CD14-positive monocyte (primary cell): ENCODE measurements at regions not wholly inside any gene's neighbourhood (a gene's known extent, or its start where the extent isn't known, plus 50 kb on each side); places are given as distances from the start of the nearest gene placed in this dataset.

Source experiments
- DNase-seq, 3 donors: peaks; one replicate each; pipeline ENCODE4 v3.0.0-alpha.2; 2011 to 2022
- H2AFZ ChIP-seq: 2 replicates; pipeline ENCODE4 v1.6.0; 2012; ENCODE audit warnings: mild to moderate bottlenecking, low read depth, low read length, inconsistent platforms; ENCODE audit not compliant: insufficient read depth, poor library complexity, severe bottlenecking
- H3K27ac ChIP-seq, 2 donors: 1 replicate in 1 of 2; 2 replicates in 1 of 2; pipeline ENCODE4 v1.5.1; 2012 to 2013; ENCODE audit warnings: low read length in 2 of 2, control low read depth in 1 of 2, inconsistent platforms in 1 of 2, low read depth in 1 of 2, mild to moderate bottlenecking in 1 of 2
- H3K27me3 ChIP-seq, 2 donors: one replicate each; pipeline versions ENCODE4 v1.6.0 to v1.6.1; 2011 to 2013; ENCODE audit warnings: low read length in 2 of 2; ENCODE audit not compliant: control insufficient read depth in 2 of 2, insufficient read depth in 2 of 2
- H3K36me3 ChIP-seq, 2 donors: replicated peaks in 1 of 2; 1 replicate in 1 of 2; 2 replicates in 1 of 2; pipeline versions ENCODE4 v1.5.1 to v1.6.1; 2012 to 2013; ENCODE audit warnings: low read length in 2 of 2, control low read depth in 1 of 2, inconsistent platforms in 1 of 2, mild to moderate bottlenecking in 1 of 2; ENCODE audit not compliant: insufficient read depth in 2 of 2, control insufficient read depth in 1 of 2
- H3K4me1 ChIP-seq, 2 donors: 1 replicate in 1 of 2; 2 replicates in 1 of 2; pipeline versions ENCODE4 v1.5.1 to v1.6.1; 2012 to 2013; ENCODE audit warnings: low read length in 2 of 2, control low read depth in 1 of 2, inconsistent platforms in 1 of 2, mild to moderate bottlenecking in 1 of 2, moderate library complexity in 1 of 2; ENCODE audit not compliant: insufficient read depth in 2 of 2, control insufficient read depth in 1 of 2
- H3K4me2 ChIP-seq: replicated peaks from 2 replicates; pipeline ENCODE3; 2012; ENCODE audit warnings: low read length, moderate library complexity, mild to moderate bottlenecking; ENCODE audit not compliant: poor library complexity, severe bottlenecking; ENCODE audit errors: extremely low read depth
- H3K4me3 ChIP-seq, 3 experiments: fragments of 200-600 bp in 1 of 3; sonication (generic) in 1 of 3; replicated peaks in 1 of 3; 1 replicate in 2 of 3; 2 replicates in 1 of 3; pipeline ENCODE4 v1.5.1; 2011 to 2013; ENCODE audit warnings: low read length in 3 of 3, mild to moderate bottlenecking in 3 of 3, control low read depth in 2 of 3, low read depth in 2 of 3, inconsistent platforms in 1 of 3, moderate library complexity in 1 of 3
- H3K79me2 ChIP-seq: 2 replicates; pipeline ENCODE4 v1.6.0; 2012; ENCODE audit warnings: mild to moderate bottlenecking, control low read depth, inconsistent platforms, low read length, moderate library complexity; ENCODE audit not compliant: insufficient read depth
- H3K9ac ChIP-seq: 2 replicates; pipeline ENCODE4 v1.6.0; 2017; ENCODE audit warnings: low read length, mild to moderate bottlenecking; ENCODE audit not compliant: insufficient read depth, poor library complexity, severe bottlenecking
- H3K9me3 ChIP-seq, 2 donors: replicated peaks in 1 of 2; 1 replicate in 1 of 2; 2 replicates in 1 of 2; pipeline versions ENCODE4 v1.5.1 to v1.6.1; 2012 to 2013; ENCODE audit warnings: low read length in 2 of 2, control low read depth in 1 of 2; ENCODE audit not compliant: control insufficient read depth in 1 of 2, insufficient read depth in 1 of 2
- H4K20me1 ChIP-seq: 2 replicates; pipeline ENCODE4 v1.6.0; 2012; ENCODE audit warnings: mild to moderate bottlenecking, low read length, control low read depth, moderate library complexity; ENCODE audit not compliant: insufficient read depth
- H3K27ac Mint-ChIP-seq, 7 donors: one replicate each; pipeline ENCODE4 v1.8.0; 2020; ENCODE audit warnings: mild to moderate bottlenecking in 7 of 7, mixed read lengths in 7 of 7, moderate library complexity in 6 of 7, inconsistent platforms in 2 of 7
- H3K27me3 Mint-ChIP-seq, 3 donors: one replicate each; pipeline ENCODE4 v1.8.0; 2021 to 2022; ENCODE audit warnings: low read depth in 3 of 3, mild to moderate bottlenecking in 3 of 3, mixed read lengths in 3 of 3, moderate library complexity in 3 of 3, inconsistent platforms in 1 of 3
- H3K36me3 Mint-ChIP-seq, 2 donors: one replicate each; pipeline ENCODE4 v1.8.0; 2020; ENCODE audit warnings: mixed read lengths in 2 of 2, inconsistent platforms in 1 of 2, mild to moderate bottlenecking in 1 of 2
- H3K4me1 Mint-ChIP-seq: one replicate; pipeline ENCODE4 v1.8.0; 2020; ENCODE audit warnings: mild to moderate bottlenecking, mixed read lengths
- H3K4me3 Mint-ChIP-seq, 2 donors: one replicate each; pipeline ENCODE4 v1.8.0; 2020; ENCODE audit warnings: mild to moderate bottlenecking in 2 of 2, mixed read lengths in 2 of 2, moderate library complexity in 1 of 2
- H3K9me3 Mint-ChIP-seq, 7 donors: one replicate each; pipeline ENCODE4 v1.8.0; 2020 to 2022; ENCODE audit warnings: mixed read lengths in 7 of 7, mild to moderate bottlenecking in 6 of 7, moderate library complexity in 6 of 7, inconsistent platforms in 2 of 7
- WGBS: methylation state at CpG from one replicate; pipeline ENCODE4 v1.1.5; 2013; ENCODE audit warnings: missing lambda C conversion rate; ENCODE audit not compliant: insufficient coverage; 5-methylcytosine and 5-hydroxymethylcytosine counted together
- intact Hi-C, 2 donors: fragments of 100-400 bp; cut with micrococcal nuclease; formaldehyde crosslinking; loops; one replicate each; pipeline versions ENCODE4 v1.15.0 to v1.15.1; 2023
- TF ChIP-seq, protein P1 (sequence below): fragments of 200-600 bp; IDR thresholded peaks from one replicate; pipeline ENCODE4 v1.8.0; 2022; ENCODE audit warnings: antibody characterized with exemption, mild to moderate bottlenecking

DNA sequence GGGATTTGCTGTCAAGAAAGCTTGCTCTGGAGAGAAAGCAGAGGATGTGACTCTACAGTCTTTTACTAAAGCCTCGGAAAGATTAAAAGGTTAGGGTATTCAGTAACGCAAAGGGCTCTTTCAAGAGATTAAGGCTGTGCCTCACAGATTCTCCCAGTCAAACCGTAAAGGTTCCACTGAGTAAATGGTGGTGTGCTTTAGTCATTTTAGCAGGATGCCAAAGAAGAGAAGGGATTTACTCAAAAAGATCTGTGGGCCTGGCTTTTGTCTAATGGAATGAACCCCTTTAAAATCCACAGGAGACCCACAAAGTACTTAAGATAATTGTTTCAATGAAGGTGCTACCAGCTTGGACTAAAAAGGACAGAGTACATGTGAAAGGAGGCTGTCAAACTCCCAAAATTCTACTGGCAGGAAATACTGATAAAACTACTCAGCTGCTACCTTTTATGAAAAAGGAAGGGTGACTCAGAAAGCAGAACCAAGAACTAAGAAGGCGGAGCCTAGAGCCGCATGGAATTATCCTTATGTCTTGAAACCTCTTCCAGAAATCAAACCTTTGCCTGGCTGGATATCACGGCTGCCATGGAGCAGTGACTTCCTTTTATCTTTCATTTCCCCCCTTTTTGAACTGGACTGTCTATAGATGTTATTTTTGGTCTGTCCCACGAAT is 670.2 kb upstream of the ZEB2 start:
- Histone ChIP-seq H3K4me1 (peaks cover 0 to 11% of the 10 kb centered on the region in 2 donors), H3K9me3 (no peaks in the 10 kb centered on the region), H3K27me3 (no peaks in the 10 kb centered on the region), H4K20me1 (no peaks in the 10 kb centered on the region), H3K79me2 (no peaks in the 10 kb centered on the region), H3K4me2 (no peak overlapping the region), H3K36me3 (no peaks in the 10 kb centered on the region), H3K9ac (no peak overlapping the region), H3K4me3 (no peak overlapping the region), H2AFZ (no peak overlapping the region), H3K27ac (no peak overlapping the region)
- Mint-ChIP-seq H3K27ac (no peak overlapping the region), H3K4me3 (no peak overlapping the region), H3K36me3 (no peaks in the 10 kb centered on the region), H3K27me3 (peaks cover 0 to 1% (median 0%) of the 10 kb centered on the region in 3 donors), H3K9me3 (peaks cover 0 to 5% (median 1%) of the 10 kb centered on the region in 7 donors), H3K4me1 (peaks cover 23% of the 10 kb centered on the region)
- TF ChIP-seq, protein P1, sequence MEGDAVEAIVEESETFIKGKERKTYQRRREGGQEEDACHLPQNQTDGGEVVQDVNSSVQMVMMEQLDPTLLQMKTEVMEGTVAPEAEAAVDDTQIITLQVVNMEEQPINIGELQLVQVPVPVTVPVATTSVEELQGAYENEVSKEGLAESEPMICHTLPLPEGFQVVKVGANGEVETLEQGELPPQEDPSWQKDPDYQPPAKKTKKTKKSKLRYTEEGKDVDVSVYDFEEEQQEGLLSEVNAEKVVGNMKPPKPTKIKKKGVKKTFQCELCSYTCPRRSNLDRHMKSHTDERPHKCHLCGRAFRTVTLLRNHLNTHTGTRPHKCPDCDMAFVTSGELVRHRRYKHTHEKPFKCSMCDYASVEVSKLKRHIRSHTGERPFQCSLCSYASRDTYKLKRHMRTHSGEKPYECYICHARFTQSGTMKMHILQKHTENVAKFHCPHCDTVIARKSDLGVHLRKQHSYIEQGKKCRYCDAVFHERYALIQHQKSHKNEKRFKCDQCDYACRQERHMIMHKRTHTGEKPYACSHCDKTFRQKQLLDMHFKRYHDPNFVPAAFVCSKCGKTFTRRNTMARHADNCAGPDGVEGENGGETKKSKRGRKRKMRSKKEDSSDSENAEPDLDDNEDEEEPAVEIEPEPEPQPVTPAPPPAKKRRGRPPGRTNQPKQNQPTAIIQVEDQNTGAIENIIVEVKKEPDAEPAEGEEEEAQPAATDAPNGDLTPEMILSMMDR = no peak
- intact Hi-C loops = no loop called here
- 65% methylated on average over 4 of the region's 7 CpGs for WGBS
- DNase-seq = peak in 2 of 3 donors; percentile 14 to 17

DNA sequence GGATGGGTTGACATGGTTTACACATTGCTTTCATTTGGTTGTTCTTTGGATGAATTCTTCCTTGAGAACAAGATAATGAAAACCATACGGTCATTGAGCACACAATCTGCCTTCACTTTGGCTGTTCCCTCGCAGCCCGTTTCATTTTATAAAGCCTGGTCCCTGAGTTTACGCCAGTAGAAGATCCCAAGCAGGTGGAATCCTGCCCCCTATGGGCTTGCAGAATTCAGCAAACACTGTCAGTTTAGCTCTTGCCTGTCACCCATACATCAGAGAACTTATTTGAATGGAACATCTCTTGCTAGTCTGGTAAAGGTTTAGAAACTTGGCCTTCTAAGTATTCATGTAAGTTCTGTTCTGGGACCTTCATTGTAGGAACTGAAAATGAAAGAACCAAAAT is 666.4 kb upstream of the ZEB2 start:
- Histone ChIP-seq H3K9ac (no peak overlapping the region), H3K4me2 (no peak overlapping the region), H3K36me3 (no peaks in the 10 kb centered on the region), H2AFZ (no peak overlapping the region), H3K79me2 (no peaks in the 10 kb centered on the region), H3K4me1 (peaks cover 0 to 11% of the 10 kb centered on the region in 2 donors), H3K9me3 (no peaks in the 10 kb centered on the region), H4K20me1 (no peaks in the 10 kb centered on the region), H3K4me3 (no peak overlapping the region), H3K27me3 (no peaks in the 10 kb centered on the region), H3K27ac (no peak overlapping the region)
- TF ChIP-seq, protein P1 = peak; percentile 29
- WGBS = 56% methylated on average over 3 of the region's 4 CpGs
- Mint-ChIP-seq H3K4me1 (peaks cover 26% of the 10 kb centered on the region), H3K36me3 (no peaks in the 10 kb centered on the region), H3K9me3 (peaks cover 0 to 5% (median 1%) of the 10 kb centered on the region in 7 donors), H3K27ac (peak overlapping the region in 1 of 7 donors; percentile 55), H3K27me3 (peaks cover 0 to 1% (median 0%) of the 10 kb centered on the region in 3 donors), H3K4me3 (no peak overlapping the region)
- no peak for DNase-seq
- intact Hi-C loops = no loop called here
